ENCODE measurements at regions not wholly inside any gene's neighbourhood (a gene's known extent, or its start where the extent isn't known, plus 50 kb on each side); places are given as distances from the start of the nearest gene placed in this dataset.
A peak's percentile ranks its signal among the peaks of the same experiment; 100 is the strongest.
"Not testable (repeated sequence)": the region's sequence is repeated elsewhere in the genome, so short reads cannot be mapped to it uniquely, and the experiment has no call there.

- DNase-seq (ENCODE audit: low read depth) = not testable (repeated sequence)
- peak overlapping the region; percentile 54 for H3K4me3 ChIP-seq (ENCODE audit: low read depth, low read length)
Observed at GRCh38 chr2:87075054-87075790, 53.6 kb upstream of the PLGLB1 start.

- DNase-seq (ENCODE audit: low read depth) = not testable (repeated sequence)
- H3K4me3 ChIP-seq (ENCODE audit: low read depth, low read length) = peak overlapping the region; percentile 57
Observed at GRCh38 chr2:87075791-87076252, 54.2 kb upstream of the PLGLB1 start.

GRCh38 chr2:87076253-87077123 lies 54.8 kb upstream of the PLGLB1 start:
- H3K4me3 ChIP-seq (ENCODE audit: low read depth, low read length) = peak overlapping the region; percentile 57
- DNase-seq (ENCODE audit: low read depth) = peak; percentile 65

- H3K4me3 ChIP-seq (ENCODE audit: low read depth, low read length) = peak overlapping the region; percentile 57
- DNase-seq (ENCODE audit: low read depth) = not testable (repeated sequence)
Observed at GRCh38 chr2:87077124-87077446, 55.4 kb upstream of the PLGLB1 start.

- DNase-seq (ENCODE audit: low read depth); H3K4me3 ChIP-seq (ENCODE audit: low read depth, low read length): not testable (repeated sequence)
Observed at GRCh38 chr2:87081727-87082126, 60.1 kb upstream of the PLGLB1 start.

DNA sequence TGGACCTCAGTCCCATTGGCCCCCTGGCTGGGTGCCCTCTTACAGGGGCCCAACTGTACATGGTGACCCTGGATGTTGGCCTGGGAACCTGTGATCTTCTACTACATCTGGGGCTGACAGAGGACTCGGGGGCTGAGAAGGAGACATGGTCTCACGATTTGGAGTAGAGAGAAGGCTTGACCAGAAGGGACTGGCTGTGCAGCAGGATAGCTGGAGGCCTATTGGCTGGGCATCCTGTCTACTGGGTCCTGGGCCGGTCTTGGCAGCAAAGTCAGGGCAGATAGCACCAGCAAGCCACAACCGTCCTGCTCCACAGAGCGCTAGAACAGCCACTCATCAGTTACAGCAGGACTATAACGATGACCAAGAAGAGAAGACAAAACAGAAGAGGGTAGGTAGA lies 66.4 kb upstream of the PLGLB1 start:
- DNase-seq (ENCODE audit: low read depth); H3K4me3 ChIP-seq (ENCODE audit: low read depth, low read length): not testable (repeated sequence)

GRCh38 chr2:87089401-87089800 lies 67.8 kb upstream of the PLGLB1 start:
- H3K4me3 ChIP-seq (ENCODE audit: low read depth, low read length); DNase-seq (ENCODE audit: low read depth): not testable (repeated sequence)

DNA sequence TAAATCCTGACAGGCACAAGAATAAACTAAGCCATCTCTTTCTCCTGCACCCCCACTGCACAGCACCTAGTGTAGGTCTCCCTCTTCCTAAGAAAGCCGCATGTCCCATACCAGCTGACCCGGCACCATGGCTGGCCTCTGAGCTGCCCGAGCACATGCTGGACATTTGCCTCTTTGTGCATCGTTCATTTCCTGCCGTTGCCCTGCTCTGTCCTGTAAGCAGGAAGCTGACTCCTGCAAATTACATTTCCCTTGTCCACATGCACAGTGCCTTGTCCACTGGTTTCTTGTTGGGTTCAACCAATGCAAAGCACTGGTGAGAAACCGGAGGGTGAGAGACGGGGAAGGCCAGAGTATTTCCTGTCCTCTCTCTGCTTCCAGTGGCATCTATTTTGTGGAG lies 71.6 kb upstream of the PLGLB1 start:
- not testable (repeated sequence) for DNase-seq (ENCODE audit: low read depth)

GRCh38 chr2:87093937-87094529 lies 72.4 kb upstream of the PLGLB1 start:
- H3K4me3 ChIP-seq (ENCODE audit: low read depth, low read length); DNase-seq (ENCODE audit: low read depth): not testable (repeated sequence)

More for the DNA sequence above, 71.6 kb upstream of the PLGLB1 start:
- not testable (repeated sequence) for H3K4me3 ChIP-seq (ENCODE audit: low read depth, low read length)

- not testable (repeated sequence) for DNase-seq (ENCODE audit: low read depth)
Observed at GRCh38 chr2:87095804-87096203, 74.2 kb upstream of the PLGLB1 start.

DNA sequence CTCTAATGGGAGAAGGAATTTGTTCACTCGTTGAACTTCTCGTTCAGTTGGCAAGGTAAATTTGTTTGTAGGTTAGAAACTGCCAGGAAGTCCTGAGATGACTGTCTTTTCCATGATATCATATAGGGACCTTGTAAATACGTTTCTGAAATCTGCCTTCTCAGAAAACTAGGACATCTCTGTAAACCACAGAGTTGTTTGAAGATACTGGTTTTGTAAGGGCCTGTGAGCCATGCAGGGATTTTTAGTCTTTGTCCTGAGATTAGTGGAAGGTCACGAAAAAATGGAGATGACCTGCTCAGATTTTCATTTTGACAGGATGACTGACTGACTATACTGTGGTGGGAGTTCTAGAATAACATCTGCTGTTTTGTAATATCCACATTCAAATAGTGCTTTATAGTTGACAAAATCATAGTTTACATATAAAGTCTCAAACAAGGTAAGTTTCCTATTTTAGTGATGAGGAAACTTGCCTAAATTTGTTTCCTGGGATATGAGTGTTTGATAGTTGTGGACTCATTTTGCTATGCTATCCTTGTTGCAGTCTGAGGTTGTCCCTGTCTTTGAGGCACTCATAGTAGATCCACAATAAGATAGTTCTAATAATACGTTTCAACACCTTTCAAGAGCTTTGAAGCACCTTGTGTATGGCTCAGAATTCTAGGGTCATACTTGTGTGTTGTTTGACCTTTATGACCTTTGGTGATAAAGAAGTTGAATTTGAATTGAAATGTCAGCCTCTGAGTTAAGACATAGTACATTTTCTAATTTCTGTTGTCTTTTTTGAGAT lies 107.3 kb upstream of the PLGLB1 start:
- not testable (repeated sequence) for H3K4me3 ChIP-seq (ENCODE audit: low read depth, low read length); DNase-seq (ENCODE audit: low read depth)

More at GRCh38 chr2:87095804-87096203, 74.2 kb upstream of the PLGLB1 start:
- not testable (repeated sequence) for H3K4me3 ChIP-seq (ENCODE audit: low read depth, low read length)

- DNase-seq (ENCODE audit: low read depth); H3K4me3 ChIP-seq (ENCODE audit: low read depth, low read length): not testable (repeated sequence)
Observed at GRCh38 chr2:87132577-87132976, 110.9 kb upstream of the PLGLB1 start.

DNA sequence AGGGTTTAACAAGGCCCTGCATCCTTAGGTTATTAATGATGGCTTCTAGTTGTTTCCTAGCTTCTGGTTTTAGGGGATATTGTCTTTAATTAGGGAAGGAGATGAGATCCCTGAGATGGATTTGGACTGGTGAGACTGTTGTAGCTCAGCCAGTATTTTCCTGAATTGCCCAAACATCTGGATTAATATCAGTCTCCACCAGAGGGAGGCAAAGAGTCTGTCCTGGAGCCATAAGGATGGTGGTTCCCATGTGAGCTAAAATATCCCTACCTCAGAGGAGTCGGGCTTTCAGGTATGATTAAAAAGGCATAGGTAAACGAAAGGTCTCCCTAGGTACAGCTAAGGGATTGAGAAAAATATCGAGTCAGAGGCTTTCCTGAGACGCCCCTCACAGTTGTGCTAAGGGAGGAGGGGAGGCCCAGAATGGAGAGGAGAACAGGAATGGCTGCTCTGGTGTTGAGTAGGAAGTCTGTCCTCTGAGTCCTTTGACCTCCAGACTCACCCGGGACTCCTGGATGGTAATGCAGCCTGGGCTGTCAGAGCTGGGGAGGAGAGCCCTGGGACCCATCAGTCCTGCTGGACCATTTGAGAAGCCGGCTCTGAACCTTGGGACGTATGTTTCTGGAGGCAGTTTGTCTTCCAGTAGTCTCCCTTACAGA lies 130.3 kb upstream of the PLGLB1 start:
- not testable (repeated sequence) for DNase-seq (ENCODE audit: low read depth); H3K4me3 ChIP-seq (ENCODE audit: low read depth, low read length)

- H3K4me3 ChIP-seq (ENCODE audit: low read depth, low read length); DNase-seq (ENCODE audit: low read depth): not testable (repeated sequence)
Observed at GRCh38 chr2:87174454-87174853, 152.8 kb upstream of the PLGLB1 start.

- DNase-seq (ENCODE audit: low read depth) = peak; percentile 52
- H3K4me3 ChIP-seq (ENCODE audit: low read depth, low read length) = not testable (repeated sequence)
Observed at GRCh38 chr2:87183373-87183772, 161.7 kb upstream of the PLGLB1 start.

- not testable (repeated sequence) for H3K4me3 ChIP-seq (ENCODE audit: low read depth, low read length); DNase-seq (ENCODE audit: low read depth)
Observed at GRCh38 chr2:87184260-87184659, 162.6 kb upstream of the PLGLB1 start.

- H3K4me3 ChIP-seq (ENCODE audit: low read depth, low read length) = not testable (repeated sequence)
Observed at GRCh38 chr2:87189214-87189613, 167.6 kb upstream of the PLGLB1 start.

More at GRCh38 chr2:87189214-87189613, 167.6 kb upstream of the PLGLB1 start:
- DNase-seq (ENCODE audit: low read depth) = not testable (repeated sequence)
